Heart left ventricle (tissue), 13 donors: ENCODE measurements at regions not wholly inside any gene's neighbourhood (a gene's known extent, or its start where the extent isn't known, plus 50 kb on each side); places are given as distances from the start of the nearest gene placed in this dataset.

ENCODE experiments used
- POLR2A ChIP-seq, 2 donors: fragments of 450-650 bp; IDR thresholded peaks; one replicate each; pipeline ENCODE4 v1.6.1; 2017; ENCODE audit warnings: antibody characterized with exemption in 2 of 2, mild to moderate bottlenecking in 2 of 2, moderate library complexity in 2 of 2
- TF ChIP-seq, protein P1 (sequence below), 12 donors: fragments of 200-600 bp; sonication (generic) in 4 of 12; IDR thresholded peaks; one replicate each; pipeline versions ENCODE4 v1.5.0 to v1.8.0; 2018 to 2022; ENCODE audit warnings: antibody characterized with exemption in 12 of 12, mild to moderate bottlenecking in 5 of 12
- donor health status: ischemic (EF 13 %, LVEDD 7.1; RV severe dilation, severe dysfunction).
- donor health status: DM: no; HTN: yes; CAD: no.
- donor health status: DM: no; HTN: no; CAD: no.
- donor health status: ischemic (EF 25% LVEDD 6.9; RV normal size, moderate dysfunction).
- donor health status: ischemic (EF 25% LVEDD 5.7; RV mildly dilated, moderate dysfunction).
- donor health status: ischemic (EF 35%, LVEDD 5.7; RV mildly dilated, moderate dysfunction).
- donor health status: nonischemic (EF 11% LVEDD 7.7; RV severe dilation, severe dysfunction).
- donor health status: DM: yes; HTN: yes; CAD: no.
- donor health status: PGD.
- donor health status: ischemic (EF 29% LVEDD 5.4; RV normal size, mild dysfunction).
- donor health status: nonischemic (EF 23%, LVEDD 6.1; RV moderate dilation, normal function).

DNA sequence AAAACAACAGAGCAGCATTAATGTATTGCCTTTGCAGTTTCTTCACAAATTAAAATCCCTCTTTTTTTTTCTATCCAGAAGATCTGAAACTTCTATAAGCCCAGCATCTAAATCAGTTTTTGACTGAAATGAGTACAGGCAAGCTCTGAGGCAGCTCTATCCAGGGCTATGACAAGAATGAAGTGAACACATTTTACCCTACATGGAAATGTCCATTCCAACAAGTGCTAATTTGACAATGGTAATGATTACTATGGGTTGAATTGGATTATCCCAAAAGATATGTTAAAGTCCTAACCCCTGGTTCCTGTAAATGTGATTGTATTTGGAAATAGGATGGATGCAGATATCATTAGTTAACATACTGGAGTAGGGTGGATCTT is 115.7 kb downstream of the RPL22L1 start:
- TF ChIP-seq, protein P1, sequence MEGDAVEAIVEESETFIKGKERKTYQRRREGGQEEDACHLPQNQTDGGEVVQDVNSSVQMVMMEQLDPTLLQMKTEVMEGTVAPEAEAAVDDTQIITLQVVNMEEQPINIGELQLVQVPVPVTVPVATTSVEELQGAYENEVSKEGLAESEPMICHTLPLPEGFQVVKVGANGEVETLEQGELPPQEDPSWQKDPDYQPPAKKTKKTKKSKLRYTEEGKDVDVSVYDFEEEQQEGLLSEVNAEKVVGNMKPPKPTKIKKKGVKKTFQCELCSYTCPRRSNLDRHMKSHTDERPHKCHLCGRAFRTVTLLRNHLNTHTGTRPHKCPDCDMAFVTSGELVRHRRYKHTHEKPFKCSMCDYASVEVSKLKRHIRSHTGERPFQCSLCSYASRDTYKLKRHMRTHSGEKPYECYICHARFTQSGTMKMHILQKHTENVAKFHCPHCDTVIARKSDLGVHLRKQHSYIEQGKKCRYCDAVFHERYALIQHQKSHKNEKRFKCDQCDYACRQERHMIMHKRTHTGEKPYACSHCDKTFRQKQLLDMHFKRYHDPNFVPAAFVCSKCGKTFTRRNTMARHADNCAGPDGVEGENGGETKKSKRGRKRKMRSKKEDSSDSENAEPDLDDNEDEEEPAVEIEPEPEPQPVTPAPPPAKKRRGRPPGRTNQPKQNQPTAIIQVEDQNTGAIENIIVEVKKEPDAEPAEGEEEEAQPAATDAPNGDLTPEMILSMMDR (IDR thresholded peaks at IDR 0.05), result no peak
- TF ChIP-seq POLR2A (IDR thresholded peaks at IDR 0.05), result no peak
